ENCODE measurements at regions not wholly inside any gene's neighbourhood (a gene's known extent, or its start where the extent isn't known, plus 50 kb on each side); places are given as distances from the start of the nearest gene placed in this dataset.
"Not testable (repeated sequence)": the region's sequence is repeated elsewhere in the genome, so short reads cannot be mapped to it uniquely, and the experiment has no call there.

GRCh38 chr16:34803683-34804416 lies 1344.4 kb downstream of the TP53TG3F start:
- no peak overlapping the region for H3K4me3 Mint-ChIP-seq (ENCODE audit: low read depth)
- no peak overlapping the region for H3K27ac Mint-ChIP-seq
- DNase-seq (ENCODE audit: low spot score, unreplicated experiment), result no peak
- H3K27me3 Mint-ChIP-seq, result no peaks in the 10 kb centered on the region
- peaks cover 18% of the 10 kb centered on the region for H3K9me3 Mint-ChIP-seq (ENCODE audit: low read depth)
- H3K36me3 Mint-ChIP-seq (ENCODE audit: insufficient read depth), result peaks cover 4% of the 10 kb centered on the region
- H3K4me1 Mint-ChIP-seq (ENCODE audit: low read depth), result no peaks in the 10 kb centered on the region
- TF ChIP-seq CTCF (IDR thresholded peaks at IDR 0.05; ENCODE audit: unreplicated experiment), result no peak

GRCh38 chr16:34806992-34807644 lies 1347.7 kb downstream of the TP53TG3F start:
- not testable (repeated sequence) for H3K4me3 Mint-ChIP-seq (ENCODE audit: low read depth); H3K27me3 Mint-ChIP-seq; DNase-seq (ENCODE audit: low spot score, unreplicated experiment); H3K27ac Mint-ChIP-seq; H3K9me3 Mint-ChIP-seq (ENCODE audit: low read depth); H3K36me3 Mint-ChIP-seq (ENCODE audit: insufficient read depth); H3K4me1 Mint-ChIP-seq (ENCODE audit: low read depth)

- H3K36me3 Mint-ChIP-seq (ENCODE audit: insufficient read depth); H3K27ac Mint-ChIP-seq; H3K4me3 Mint-ChIP-seq (ENCODE audit: low read depth); H3K4me1 Mint-ChIP-seq (ENCODE audit: low read depth); H3K9me3 Mint-ChIP-seq (ENCODE audit: low read depth); H3K27me3 Mint-ChIP-seq; DNase-seq (ENCODE audit: low spot score, unreplicated experiment): not testable (repeated sequence)
These were observed 1348.4 kb downstream of the TP53TG3F start for GRCh38 chr16:34807844-34808243.

GRCh38 chr16:34808530-34808929 lies 1349.1 kb downstream of the TP53TG3F start:
- H3K9me3 Mint-ChIP-seq (ENCODE audit: low read depth), result not testable (repeated sequence)

More at GRCh38 chr16:34808530-34808929, 1349.1 kb downstream of the TP53TG3F start:
- not testable (repeated sequence) for H3K27ac Mint-ChIP-seq; H3K4me3 Mint-ChIP-seq (ENCODE audit: low read depth); DNase-seq (ENCODE audit: low spot score, unreplicated experiment); H3K27me3 Mint-ChIP-seq; H3K4me1 Mint-ChIP-seq (ENCODE audit: low read depth); H3K36me3 Mint-ChIP-seq (ENCODE audit: insufficient read depth)
